ENCODE measurements at regions not wholly inside any gene's neighbourhood (a gene's known extent, or its start where the extent isn't known, plus 50 kb on each side); places are given as distances from the start of the nearest gene placed in this dataset.

GRCh38 chr4:43898836-43899235 is 549.8 kb downstream of the KCTD8 start:
- no peaks in the 10 kb centered on the region for H3K9me3 ChIP-seq (ENCODE audit: insufficient read depth, low read depth, low read length)
- H3K79me2 ChIP-seq (ENCODE audit: insufficient read depth, low read length) = no peaks in the 10 kb centered on the region
- no peak overlapping the region for H3K4me3 ChIP-seq (ENCODE audit: insufficient read depth, low read depth, low read length)
- H3K27me3 ChIP-seq (ENCODE audit: insufficient read depth, low read length) = no peaks in the 10 kb centered on the region
- no peak for TF ChIP-seq EZH2 (IDR thresholded peaks at IDR 0.05; ENCODE audit: insufficient read depth, low read length)
- TF ChIP-seq, protein P1, sequence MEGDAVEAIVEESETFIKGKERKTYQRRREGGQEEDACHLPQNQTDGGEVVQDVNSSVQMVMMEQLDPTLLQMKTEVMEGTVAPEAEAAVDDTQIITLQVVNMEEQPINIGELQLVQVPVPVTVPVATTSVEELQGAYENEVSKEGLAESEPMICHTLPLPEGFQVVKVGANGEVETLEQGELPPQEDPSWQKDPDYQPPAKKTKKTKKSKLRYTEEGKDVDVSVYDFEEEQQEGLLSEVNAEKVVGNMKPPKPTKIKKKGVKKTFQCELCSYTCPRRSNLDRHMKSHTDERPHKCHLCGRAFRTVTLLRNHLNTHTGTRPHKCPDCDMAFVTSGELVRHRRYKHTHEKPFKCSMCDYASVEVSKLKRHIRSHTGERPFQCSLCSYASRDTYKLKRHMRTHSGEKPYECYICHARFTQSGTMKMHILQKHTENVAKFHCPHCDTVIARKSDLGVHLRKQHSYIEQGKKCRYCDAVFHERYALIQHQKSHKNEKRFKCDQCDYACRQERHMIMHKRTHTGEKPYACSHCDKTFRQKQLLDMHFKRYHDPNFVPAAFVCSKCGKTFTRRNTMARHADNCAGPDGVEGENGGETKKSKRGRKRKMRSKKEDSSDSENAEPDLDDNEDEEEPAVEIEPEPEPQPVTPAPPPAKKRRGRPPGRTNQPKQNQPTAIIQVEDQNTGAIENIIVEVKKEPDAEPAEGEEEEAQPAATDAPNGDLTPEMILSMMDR (IDR thresholded peaks at IDR 0.05; ENCODE audit: insufficient read depth, low read depth, low read length) = no peak
- DNase-seq (ENCODE audit: low read depth) (no peak), FAIRE-seq (no peak)
- no peak overlapping the region for H3K27ac ChIP-seq (ENCODE audit: low read depth, low read length)
- H3K4me2 ChIP-seq (ENCODE audit: low read length) = no peak overlapping the region
- no peak overlapping the region for H3K9ac ChIP-seq (ENCODE audit: low read length)
- H2AFZ ChIP-seq (ENCODE audit: low read depth, low read length) = no peak overlapping the region
- no peaks in the 10 kb centered on the region for H4K20me1 ChIP-seq (ENCODE audit: insufficient read depth, low read length)
- no peaks in the 10 kb centered on the region for H3K4me1 ChIP-seq (ENCODE audit: insufficient read depth, low read length)
- Mint-ChIP-seq H3K4me1 (ENCODE audit: low read depth, unreplicated experiment) (no peaks in the 10 kb centered on the region), H3K27ac (ENCODE audit: unreplicated experiment) (no peak overlapping the region), H3K27me3 (ENCODE audit: low read depth, unreplicated experiment) (peaks cover 2% of the 10 kb centered on the region), H3K4me3 (ENCODE audit: unreplicated experiment) (no peak overlapping the region), H3K9me3 (ENCODE audit: unreplicated experiment) (no peaks in the 10 kb centered on the region), H3K36me3 (ENCODE audit: low read depth, unreplicated experiment) (no peaks in the 10 kb centered on the region)
- no peaks in the 10 kb centered on the region for H3K36me3 ChIP-seq (ENCODE audit: insufficient read depth, low read length)

DNA sequence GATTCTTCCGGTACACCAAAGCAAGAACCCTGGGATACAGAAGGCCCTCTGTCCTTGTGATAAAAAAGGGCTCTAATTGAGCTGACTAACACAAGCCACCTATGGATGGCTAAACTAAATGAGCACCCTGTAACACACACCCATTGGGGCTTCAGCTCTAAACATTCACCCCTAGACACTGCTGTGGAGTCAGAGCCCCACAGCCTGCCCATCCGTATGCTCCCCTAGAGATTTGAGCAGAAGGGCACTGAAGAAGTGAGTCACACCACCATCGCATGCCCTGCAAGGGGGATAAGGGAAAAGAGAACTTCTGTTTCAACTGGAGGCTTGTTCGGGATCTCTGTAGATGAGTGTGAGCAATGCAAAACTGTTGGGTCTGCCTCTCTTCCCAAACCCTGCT is 545.2 kb downstream of the KCTD8 start:
- Histone ChIP-seq H3K36me3 (ENCODE audit: insufficient read depth, low read length) (no peaks in the 10 kb centered on the region), H3K9ac (ENCODE audit: low read length) (no peak overlapping the region), H3K4me2 (ENCODE audit: low read length) (no peak overlapping the region), H4K20me1 (ENCODE audit: insufficient read depth, low read length) (no peaks in the 10 kb centered on the region), H3K9me3 (ENCODE audit: insufficient read depth, low read depth, low read length) (peaks cover 5% of the 10 kb centered on the region), H3K79me2 (ENCODE audit: insufficient read depth, low read length) (no peaks in the 10 kb centered on the region), H3K4me3 (ENCODE audit: insufficient read depth, low read depth, low read length) (no peak overlapping the region), H3K4me1 (ENCODE audit: insufficient read depth, low read length) (no peaks in the 10 kb centered on the region), H3K27me3 (ENCODE audit: insufficient read depth, low read length) (no peaks in the 10 kb centered on the region), H2AFZ (ENCODE audit: low read depth, low read length) (no peak overlapping the region), H3K27ac (ENCODE audit: low read depth, low read length) (no peak overlapping the region)
- Mint-ChIP-seq H3K27ac (ENCODE audit: unreplicated experiment) (no peak overlapping the region), H3K4me3 (ENCODE audit: unreplicated experiment) (no peak overlapping the region), H3K9me3 (ENCODE audit: unreplicated experiment) (no peaks in the 10 kb centered on the region), H3K36me3 (ENCODE audit: low read depth, unreplicated experiment) (no peaks in the 10 kb centered on the region), H3K4me1 (ENCODE audit: low read depth, unreplicated experiment) (no peaks in the 10 kb centered on the region), H3K27me3 (ENCODE audit: low read depth, unreplicated experiment) (peaks cover 6% of the 10 kb centered on the region)
- FAIRE-seq (no peak), DNase-seq (ENCODE audit: low read depth) (no peak)
- TF ChIP-seq EZH2 (IDR thresholded peaks at IDR 0.05; ENCODE audit: insufficient read depth, low read length) = no peak
- TF ChIP-seq, protein P1 (IDR thresholded peaks at IDR 0.05; ENCODE audit: insufficient read depth, low read depth, low read length) = no peak

DNA sequence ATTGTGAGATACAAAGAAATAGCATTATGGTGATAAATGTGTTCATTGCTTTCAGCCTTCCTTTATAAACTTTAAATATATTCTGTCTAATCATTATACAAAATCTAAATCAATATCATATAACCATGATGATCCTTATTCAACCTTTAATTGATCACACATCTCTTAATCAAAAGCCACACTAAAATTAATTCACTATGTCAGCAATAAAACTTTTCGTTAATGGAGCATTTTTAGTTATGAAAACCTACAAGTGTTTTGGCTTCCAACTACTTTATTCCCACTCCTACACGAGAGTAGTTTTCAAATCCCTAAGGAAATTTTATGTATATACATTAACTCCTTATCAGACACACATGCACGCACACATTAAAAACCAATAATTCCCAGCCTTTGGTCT is 530.2 kb downstream of the KCTD8 start:
- TF ChIP-seq EZH2 (IDR thresholded peaks at IDR 0.05; ENCODE audit: insufficient read depth, low read length) = no peak

More for the DNA sequence above, 530.2 kb downstream of the KCTD8 start:
- no peaks in the 10 kb centered on the region for H3K36me3 Mint-ChIP-seq (ENCODE audit: low read depth, unreplicated experiment)
- no peak overlapping the region for H3K4me3 ChIP-seq (ENCODE audit: insufficient read depth, low read depth, low read length)
- no peaks in the 10 kb centered on the region for H4K20me1 ChIP-seq (ENCODE audit: insufficient read depth, low read length)
- DNase-seq (ENCODE audit: low read depth) = no peak
- no peak for FAIRE-seq
- H3K9me3 Mint-ChIP-seq (ENCODE audit: unreplicated experiment) = peaks cover 2% of the 10 kb centered on the region
- no peak overlapping the region for H3K27ac Mint-ChIP-seq (ENCODE audit: unreplicated experiment)
- no peaks in the 10 kb centered on the region for H3K27me3 Mint-ChIP-seq (ENCODE audit: low read depth, unreplicated experiment)
- H3K4me1 Mint-ChIP-seq (ENCODE audit: low read depth, unreplicated experiment) = no peaks in the 10 kb centered on the region
- H3K4me3 Mint-ChIP-seq (ENCODE audit: unreplicated experiment) = no peak overlapping the region
- H3K36me3 ChIP-seq (ENCODE audit: insufficient read depth, low read length) = no peaks in the 10 kb centered on the region
- no peaks in the 10 kb centered on the region for H3K27me3 ChIP-seq (ENCODE audit: insufficient read depth, low read length)
- no peak overlapping the region for H3K4me2 ChIP-seq (ENCODE audit: low read length)
- no peaks in the 10 kb centered on the region for H3K4me1 ChIP-seq (ENCODE audit: insufficient read depth, low read length)
- no peaks in the 10 kb centered on the region for H3K9me3 ChIP-seq (ENCODE audit: insufficient read depth, low read depth, low read length)
- H3K27ac ChIP-seq (ENCODE audit: low read depth, low read length) = no peak overlapping the region
- H2AFZ ChIP-seq (ENCODE audit: low read depth, low read length) = no peak overlapping the region
- no peaks in the 10 kb centered on the region for H3K79me2 ChIP-seq (ENCODE audit: insufficient read depth, low read length)
- H3K9ac ChIP-seq (ENCODE audit: low read length) = no peak overlapping the region
